CD4-positive, alpha-beta memory T cell (primary cell): ENCODE measurements at regions not wholly inside any gene's neighbourhood (a gene's known extent, or its start where the extent isn't known, plus 50 kb on each side); places are given as distances from the start of the nearest gene placed in this dataset.

Experiments used
- CTCF ChIA-PET: fragments of 350-600 bp; sonication (Branson Sonifier 250); formaldehyde crosslinking; loops from one replicate; lab custom pipeline; 2021; ENCODE audit warnings: inconsistent platforms; ENCODE audit not compliant: partially characterized antibody; lab: Charles Lee
- POLR2A ChIA-PET: fragments of 350-600 bp; sonication (Branson Sonifier 250); formaldehyde crosslinking; loops from one replicate; lab custom pipeline; 2021; ENCODE audit not compliant: partially characterized antibody; lab: Charles Lee
- DNase-seq, 5 donors: peaks; one replicate each; pipeline versions ENCODE4 v3.0.0 to v3.0.0-alpha.2; 2020 to 2022; ENCODE audit warnings: mixed read lengths in 1 of 5
- H3K27ac ChIP-seq: one replicate; pipeline ENCODE4 v1.7.0; 2013; ENCODE audit warnings: low read depth, low read length
- H3K27me3 ChIP-seq: 2 replicates; pipeline ENCODE4 v1.7.0; 2013; ENCODE audit warnings: mild to moderate bottlenecking, low read length, moderate library complexity; ENCODE audit not compliant: insufficient read depth
- H3K36me3 ChIP-seq: 2 replicates; pipeline ENCODE4 v1.7.0; 2013; ENCODE audit warnings: mild to moderate bottlenecking, low read length, moderate library complexity; ENCODE audit not compliant: insufficient read depth
- H3K4me1 ChIP-seq: 2 replicates; pipeline ENCODE4 v1.7.0; 2013; ENCODE audit warnings: mild to moderate bottlenecking, low read length, moderate library complexity; ENCODE audit not compliant: insufficient read depth
- H3K4me3 ChIP-seq, 2 donors: one replicate each; pipeline ENCODE4 v1.7.0; 2013; ENCODE audit warnings: low read length in 2 of 2, mild to moderate bottlenecking in 1 of 2
- H3K9me3 ChIP-seq, 2 donors: one replicate each; pipeline ENCODE4 v1.7.0; 2013; ENCODE audit warnings: low read length in 2 of 2, control low read depth in 1 of 2; ENCODE audit not compliant: control insufficient read depth in 1 of 2
- H3K27ac Mint-ChIP-seq, 7 donors: one replicate each; pipeline ENCODE4 v1.8.0; 2020 to 2021; ENCODE audit warnings: mixed read lengths in 7 of 7, mild to moderate bottlenecking in 6 of 7, inconsistent platforms in 3 of 7, moderate library complexity in 3 of 7
- H3K27me3 Mint-ChIP-seq, 2 donors: one replicate each; pipeline ENCODE4 v1.8.0; 2020 to 2021; ENCODE audit warnings: mixed read lengths in 2 of 2
- H3K36me3 Mint-ChIP-seq, 2 donors: one replicate each; pipeline ENCODE4 v1.8.0; 2020 to 2021; ENCODE audit warnings: mixed read lengths in 2 of 2, inconsistent platforms in 1 of 2, mild to moderate bottlenecking in 1 of 2
- H3K4me1 Mint-ChIP-seq, 4 donors: one replicate each; pipeline ENCODE4 v1.8.0; 2020 to 2021; ENCODE audit warnings: mixed read lengths in 4 of 4, mild to moderate bottlenecking in 1 of 4
- H3K4me3 Mint-ChIP-seq, 8 donors: one replicate each; pipeline ENCODE4 v1.8.0; 2020 to 2021; ENCODE audit warnings: mixed read lengths in 8 of 8, mild to moderate bottlenecking in 7 of 8, moderate library complexity in 6 of 8, inconsistent platforms in 3 of 8
- H3K9me3 Mint-ChIP-seq, 8 donors: one replicate each; pipeline ENCODE4 v1.8.0; 2020 to 2021; ENCODE audit warnings: mixed read lengths in 8 of 8, mild to moderate bottlenecking in 5 of 8, inconsistent platforms in 3 of 8, moderate library complexity in 1 of 8
- intact Hi-C: fragments of 100-400 bp; cut with micrococcal nuclease; formaldehyde crosslinking; loops from one replicate; pipeline ENCODE4 v1.15.1; 2023

DNA sequence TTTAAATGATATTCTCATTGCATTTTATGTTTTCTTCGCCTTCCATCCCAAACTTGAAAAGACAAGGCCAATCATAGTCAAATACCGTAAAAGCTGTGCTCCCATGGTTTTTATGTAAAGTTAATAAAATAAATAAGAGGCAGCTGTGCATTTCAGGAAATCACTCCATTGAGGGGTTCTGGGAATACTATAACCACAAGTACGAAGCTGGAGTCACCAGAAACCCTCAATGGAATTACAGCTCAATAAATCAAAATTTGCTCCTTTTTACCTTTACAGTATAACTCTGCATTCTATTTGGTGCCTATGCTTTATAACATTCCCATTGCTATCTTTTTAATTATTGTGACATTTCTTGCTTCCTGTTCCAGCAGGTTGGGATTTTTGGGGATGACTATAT lies 77.2 kb downstream of the C3orf38 start:
- Mint-ChIP-seq H3K27ac (no peak overlapping the region), H3K4me3 (no peak overlapping the region), H3K4me1 (no peaks in the 10 kb centered on the region), H3K36me3 (no peaks in the 10 kb centered on the region), H3K9me3 (no peaks in the 10 kb centered on the region), H3K27me3 (peaks cover 0 to 2% of the 10 kb centered on the region in 2 donors)
- DNase-seq, result no peak
- Histone ChIP-seq H3K36me3 (no peaks in the 10 kb centered on the region), H3K27me3 (no peaks in the 10 kb centered on the region), H3K4me3 (no peak overlapping the region), H3K4me1 (no peaks in the 10 kb centered on the region), H3K27ac (no peak overlapping the region), H3K9me3 (no peaks in the 10 kb centered on the region)
- intact Hi-C loops, result no loop called here
- CTCF ChIA-PET, result interaction anchor here (0.7 kb wide), 1 partner anchor 876 kb away, joined by 3 read pairs; no protein-coding TSS in a partner anchor
- POLR2A ChIA-PET, result no interaction called here

DNA sequence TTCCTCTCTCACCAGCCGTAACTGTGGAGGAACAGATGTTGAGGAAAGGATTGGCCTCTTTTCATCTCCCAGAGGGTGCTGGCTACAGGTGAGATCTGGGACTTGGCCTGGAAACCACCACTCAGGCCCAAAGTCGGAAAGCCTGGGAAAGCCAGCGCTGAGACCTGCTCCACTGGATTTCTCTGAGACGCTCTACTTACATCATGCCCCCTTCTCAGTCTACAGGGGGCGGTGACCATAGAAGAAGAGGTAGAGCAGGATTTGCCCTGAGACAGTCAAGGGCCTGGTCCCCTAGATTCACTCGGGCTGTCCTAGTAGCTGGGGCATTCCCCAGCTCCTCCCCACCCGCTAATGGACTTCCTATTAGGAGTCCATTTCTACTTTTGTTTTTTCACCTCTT lies 80.9 kb downstream of the C3orf38 start:
- H3K27me3 Mint-ChIP-seq, result peaks cover 0 to 2% of the 10 kb centered on the region in 2 donors
- POLR2A ChIA-PET, result no interaction called here
- intact Hi-C loops, result no loop called here

DNA sequence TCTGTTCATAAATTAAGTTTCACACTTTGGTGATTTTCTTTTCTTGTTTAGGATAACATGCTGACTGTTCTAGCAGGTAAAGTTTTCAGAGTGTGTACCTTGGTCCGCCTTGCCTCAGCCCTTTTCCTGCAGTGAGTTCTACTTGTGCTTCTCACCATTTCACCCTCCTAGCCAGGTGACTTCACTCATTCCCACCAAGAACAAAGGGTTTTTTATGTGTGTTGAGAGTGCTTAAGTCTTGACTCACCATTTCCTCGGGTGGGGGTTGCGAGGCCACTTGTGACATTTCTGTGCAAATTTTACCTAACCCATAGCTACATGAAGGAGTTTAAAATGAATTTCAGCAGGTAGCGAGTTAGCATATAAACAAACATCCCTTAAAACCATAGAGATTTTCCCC lies 81.4 kb downstream of the C3orf38 start:
- peaks cover 0 to 2% (median 0%) of the 10 kb centered on the region in 8 donors for H3K9me3 Mint-ChIP-seq
- no peak overlapping the region for H3K4me3 ChIP-seq
- no peak overlapping the region for H3K27ac ChIP-seq
- H3K36me3 ChIP-seq, result no peaks in the 10 kb centered on the region
- intact Hi-C loops, result no loop called here
- H3K9me3 ChIP-seq, result no peaks in the 10 kb centered on the region
- ChIA-PET POLR2A (no interaction called here), CTCF (no interaction called here)
- no peak overlapping the region for H3K4me3 Mint-ChIP-seq
- peaks cover 0 to 2% of the 10 kb centered on the region in 2 donors for H3K27me3 Mint-ChIP-seq
- H3K27me3 ChIP-seq, result no peaks in the 10 kb centered on the region
- no peak overlapping the region for H3K27ac Mint-ChIP-seq
- DNase-seq, result no peak
- no peaks in the 10 kb centered on the region for H3K4me1 Mint-ChIP-seq
- no peaks in the 10 kb centered on the region for H3K4me1 ChIP-seq
- no peaks in the 10 kb centered on the region for H3K36me3 Mint-ChIP-seq

More for the DNA sequence above, 80.9 kb downstream of the C3orf38 start:
- H3K9me3 ChIP-seq, result no peaks in the 10 kb centered on the region
- H3K4me1 ChIP-seq, result no peaks in the 10 kb centered on the region
- no peak for DNase-seq
- CTCF ChIA-PET, result no interaction called here
- no peaks in the 10 kb centered on the region for H3K36me3 ChIP-seq
- Mint-ChIP-seq H3K9me3 (peaks cover 0 to 2% (median 0%) of the 10 kb centered on the region in 8 donors), H3K27ac (no peak overlapping the region), H3K36me3 (no peaks in the 10 kb centered on the region), H3K4me3 (no peak overlapping the region), H3K4me1 (no peaks in the 10 kb centered on the region)
- H3K4me3 ChIP-seq, result no peak overlapping the region
- no peak overlapping the region for H3K27ac ChIP-seq
- H3K27me3 ChIP-seq, result no peaks in the 10 kb centered on the region

DNA sequence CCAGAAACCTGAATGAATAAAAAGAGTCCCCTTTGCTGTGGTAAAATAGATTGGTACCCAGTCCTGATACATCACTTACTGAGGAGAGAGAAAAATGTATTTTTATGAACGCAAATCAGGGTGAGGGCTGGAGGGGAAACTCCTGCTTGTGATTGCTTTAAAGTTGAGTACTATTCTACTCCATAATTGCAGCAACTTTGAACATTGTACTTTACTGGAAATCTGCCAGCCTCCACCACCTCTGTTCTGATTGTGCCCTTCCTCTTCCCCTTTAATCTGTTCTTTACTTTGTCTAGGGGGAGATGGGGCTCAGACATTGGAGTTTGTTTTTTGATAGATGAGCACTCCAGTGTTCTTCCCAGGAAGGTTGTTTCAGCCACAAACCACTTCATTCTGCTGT lies 81.9 kb downstream of the C3orf38 start:
- no peaks in the 10 kb centered on the region for H3K36me3 ChIP-seq
- DNase-seq, result no peak
- intact Hi-C loops, result no loop called here
- POLR2A ChIA-PET, result no interaction called here
- H3K4me1 ChIP-seq, result no peaks in the 10 kb centered on the region
- Mint-ChIP-seq H3K36me3 (no peaks in the 10 kb centered on the region), H3K9me3 (peaks cover 0 to 2% (median 0%) of the 10 kb centered on the region in 8 donors), H3K4me3 (no peak overlapping the region), H3K27me3 (peaks cover 0 to 2% of the 10 kb centered on the region in 2 donors), H3K27ac (no peak overlapping the region), H3K4me1 (no peaks in the 10 kb centered on the region)
- no peaks in the 10 kb centered on the region for H3K27me3 ChIP-seq
- H3K9me3 ChIP-seq, result no peaks in the 10 kb centered on the region
- H3K4me3 ChIP-seq, result no peak overlapping the region
- CTCF ChIA-PET, result no interaction called here
- H3K27ac ChIP-seq, result no peak overlapping the region

DNA sequence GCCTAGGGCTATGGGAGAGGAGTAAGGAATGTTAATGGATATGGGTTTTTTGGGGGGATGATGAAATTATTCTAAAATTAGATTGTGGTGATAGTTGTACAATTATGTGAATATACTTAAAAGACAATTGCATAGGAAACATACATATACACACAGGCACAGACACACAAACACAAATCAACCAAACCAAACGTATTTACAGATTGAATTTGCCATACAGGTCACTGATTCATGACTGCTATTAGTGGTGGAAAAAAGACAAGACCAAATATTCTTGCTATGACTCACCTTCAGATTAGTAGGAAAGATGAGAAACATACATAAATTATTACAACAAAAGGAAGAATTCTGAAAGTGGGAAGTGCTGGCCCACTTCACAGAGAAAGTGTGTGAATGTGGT lies 85.3 kb downstream of the C3orf38 start:
- H3K4me1 ChIP-seq, result no peaks in the 10 kb centered on the region
- no peaks in the 10 kb centered on the region for H3K36me3 Mint-ChIP-seq
- intact Hi-C loops, result no loop called here
- ChIA-PET CTCF (no interaction called here), POLR2A (no interaction called here)
- H3K27me3 Mint-ChIP-seq, result no peaks in the 10 kb centered on the region
- no peak overlapping the region for H3K27ac Mint-ChIP-seq
- peaks cover 0 to 2% (median 0%) of the 10 kb centered on the region in 8 donors for H3K9me3 Mint-ChIP-seq
- DNase-seq, result no peak
- no peak overlapping the region for H3K4me3 ChIP-seq
- H3K4me1 Mint-ChIP-seq, result no peaks in the 10 kb centered on the region
- H3K9me3 ChIP-seq, result no peaks in the 10 kb centered on the region
- H3K4me3 Mint-ChIP-seq, result no peak overlapping the region
- H3K27me3 ChIP-seq, result no peaks in the 10 kb centered on the region
- no peak overlapping the region for H3K27ac ChIP-seq
- no peaks in the 10 kb centered on the region for H3K36me3 ChIP-seq

DNA sequence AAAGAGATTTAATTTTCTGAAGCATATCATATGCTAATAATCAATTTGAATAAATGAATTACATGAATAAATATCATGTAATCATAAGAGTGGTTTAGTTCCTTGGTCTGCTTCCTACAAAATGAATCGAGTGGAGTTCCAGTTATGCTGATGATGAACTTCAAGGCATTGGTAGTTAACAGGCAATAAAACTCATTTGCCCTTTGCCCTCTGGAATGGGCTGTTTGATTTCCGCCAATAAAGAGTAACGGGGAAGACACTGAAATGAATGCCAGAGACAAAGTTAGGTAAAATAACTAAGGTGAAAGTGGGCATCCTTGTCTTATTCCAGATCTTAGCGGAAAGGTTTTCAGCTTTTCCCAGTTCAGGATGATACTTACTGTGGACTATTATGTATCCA lies 90.1 kb downstream of the C3orf38 start:
- Histone ChIP-seq H3K4me3 (no peak overlapping the region), H3K27me3 (no peaks in the 10 kb centered on the region), H3K36me3 (no peaks in the 10 kb centered on the region), H3K27ac (no peak overlapping the region), H3K4me1 (no peaks in the 10 kb centered on the region), H3K9me3 (no peaks in the 10 kb centered on the region)
- H3K9me3 Mint-ChIP-seq, result peaks cover 0 to 19% (median 8%) of the 10 kb centered on the region in 8 donors
- POLR2A ChIA-PET, result no interaction called here
- CTCF ChIA-PET, result no interaction called here
- H3K27ac Mint-ChIP-seq, result no peak overlapping the region
- H3K36me3 Mint-ChIP-seq, result no peaks in the 10 kb centered on the region
- no peak for DNase-seq
- no peak overlapping the region for H3K4me3 Mint-ChIP-seq
- intact Hi-C loops, result no loop called here
- H3K27me3 Mint-ChIP-seq, result peaks cover 0 to 2% of the 10 kb centered on the region in 2 donors
- H3K4me1 Mint-ChIP-seq, result no peaks in the 10 kb centered on the region

DNA sequence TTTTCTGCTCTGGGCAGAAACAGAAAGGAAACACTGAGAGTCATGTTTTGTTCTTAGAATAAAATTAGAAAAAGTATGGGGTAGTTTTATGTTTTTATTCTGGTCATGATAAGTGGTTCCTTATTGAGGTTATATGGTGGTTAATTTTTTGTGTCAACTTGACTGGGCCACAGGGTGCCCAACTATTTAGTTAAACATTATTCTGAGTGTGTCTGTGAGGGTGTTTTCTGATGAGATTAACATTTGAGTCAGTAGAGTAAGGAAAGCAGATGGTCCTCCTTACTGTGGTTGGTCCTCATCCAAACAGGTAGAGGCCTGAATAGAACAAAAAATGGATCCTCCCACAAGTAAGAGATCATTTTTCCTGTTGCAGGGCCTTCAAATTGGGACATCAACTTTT lies 98.9 kb downstream of the C3orf38 start:
- ChIA-PET POLR2A (no interaction called here), CTCF (no interaction called here)
- H3K9me3 ChIP-seq, result no peaks in the 10 kb centered on the region
- Mint-ChIP-seq H3K36me3 (no peaks in the 10 kb centered on the region), H3K27me3 (peaks cover 0 to 2% of the 10 kb centered on the region in 2 donors), H3K4me3 (no peak overlapping the region), H3K27ac (no peak overlapping the region), H3K9me3 (peaks cover 0 to 16% (median 9%) of the 10 kb centered on the region in 8 donors), H3K4me1 (no peaks in the 10 kb centered on the region)
- intact Hi-C loops, result no loop called here
- H3K4me1 ChIP-seq, result no peaks in the 10 kb centered on the region
- H3K27ac ChIP-seq, result no peak overlapping the region
- no peaks in the 10 kb centered on the region for H3K36me3 ChIP-seq
- no peak for DNase-seq
- H3K27me3 ChIP-seq, result no peaks in the 10 kb centered on the region
- no peak overlapping the region for H3K4me3 ChIP-seq

DNA sequence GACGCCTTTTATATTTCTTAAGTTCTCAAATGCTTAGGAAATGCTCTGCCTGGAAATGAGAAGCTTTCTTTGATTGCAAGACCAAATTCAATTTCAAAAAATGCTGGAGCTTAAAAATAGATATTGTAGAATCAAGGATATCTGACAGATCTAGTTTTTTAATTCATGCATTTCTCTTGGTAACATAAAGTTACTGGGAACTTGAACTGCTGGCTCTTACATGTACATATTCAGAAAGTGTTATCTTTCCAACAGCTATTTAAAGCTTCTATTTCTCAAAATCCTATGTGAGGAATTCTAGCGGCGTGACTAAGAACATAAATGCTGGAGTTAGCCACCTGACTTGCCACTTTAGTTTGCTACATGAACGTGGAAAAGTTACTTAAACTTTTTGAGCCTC lies 109.3 kb downstream of the C3orf38 start:
- POLR2A ChIA-PET, result no interaction called here
- no peaks in the 10 kb centered on the region for H3K4me1 Mint-ChIP-seq
- CTCF ChIA-PET, result no interaction called here
- Histone ChIP-seq H3K36me3 (no peaks in the 10 kb centered on the region), H3K4me3 (no peak overlapping the region), H3K4me1 (no peaks in the 10 kb centered on the region), H3K27ac (no peak overlapping the region), H3K9me3 (no peaks in the 10 kb centered on the region), H3K27me3 (no peaks in the 10 kb centered on the region)
- H3K36me3 Mint-ChIP-seq, result no peaks in the 10 kb centered on the region
- H3K27ac Mint-ChIP-seq, result no peak overlapping the region
- intact Hi-C loops, result no loop called here
- no peak overlapping the region for H3K4me3 Mint-ChIP-seq
- DNase-seq, result no peak
- peaks cover 0 to 2% (median 0%) of the 10 kb centered on the region in 8 donors for H3K9me3 Mint-ChIP-seq
- peaks cover 0 to 3% of the 10 kb centered on the region in 2 donors for H3K27me3 Mint-ChIP-seq
